NCI-H2196 treated with DMSO at 0.1 percent for 48 hours (cell line): ENCODE measurements at regions not wholly inside any gene's neighbourhood (a gene's known extent, or its start where the extent isn't known, plus 50 kb on each side); places are given as distances from the start of the nearest gene placed in this dataset.

Experiments used
- DNase-seq: peaks from one replicate; lab custom pipeline; 2025; ENCODE audit not compliant: unreplicated experiment; lab: John Stamatoyannopoulos, UW

DNA sequence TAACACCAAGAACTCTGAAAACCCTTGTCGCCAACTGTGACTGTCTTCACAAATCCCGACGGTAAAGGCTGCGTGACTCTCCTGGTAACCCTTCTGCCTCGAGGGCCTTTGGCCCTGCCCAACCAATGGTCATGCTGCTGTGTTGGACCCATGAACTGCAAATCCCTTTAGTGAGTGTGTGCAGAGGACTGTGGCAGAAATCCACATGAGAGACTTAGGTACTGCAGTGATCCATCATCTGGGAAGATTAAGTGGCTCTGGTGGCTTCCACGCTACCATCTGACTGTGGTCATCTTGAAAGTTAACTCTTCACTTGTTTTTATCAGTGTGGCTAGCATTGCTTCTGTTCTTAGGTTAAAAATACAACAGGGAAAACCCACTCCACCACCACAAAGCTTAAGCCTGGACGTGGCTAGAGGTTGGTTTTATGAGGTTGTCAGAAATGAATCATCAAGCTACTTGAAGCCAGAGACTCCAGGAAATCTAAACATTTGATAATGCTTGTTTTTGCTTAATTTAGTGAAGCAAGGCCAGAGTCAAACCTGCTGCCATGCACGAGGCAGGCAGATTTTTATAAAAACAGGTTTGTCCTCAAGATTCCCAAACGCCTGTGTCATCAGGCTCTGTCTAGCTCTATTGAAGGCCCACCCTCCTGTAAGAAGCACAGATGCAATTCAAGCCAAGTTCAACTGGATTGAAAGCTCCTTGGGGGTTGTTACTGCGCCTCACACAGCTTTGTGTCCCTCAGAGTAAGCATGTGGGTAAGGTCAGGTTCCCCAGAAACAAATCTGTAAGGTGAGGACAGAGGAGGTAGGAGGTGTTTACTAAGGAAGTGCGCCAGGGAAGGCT is 52.7 kb upstream of the ERCC6L2 start:
- DNase-seq: no peak

DNA sequence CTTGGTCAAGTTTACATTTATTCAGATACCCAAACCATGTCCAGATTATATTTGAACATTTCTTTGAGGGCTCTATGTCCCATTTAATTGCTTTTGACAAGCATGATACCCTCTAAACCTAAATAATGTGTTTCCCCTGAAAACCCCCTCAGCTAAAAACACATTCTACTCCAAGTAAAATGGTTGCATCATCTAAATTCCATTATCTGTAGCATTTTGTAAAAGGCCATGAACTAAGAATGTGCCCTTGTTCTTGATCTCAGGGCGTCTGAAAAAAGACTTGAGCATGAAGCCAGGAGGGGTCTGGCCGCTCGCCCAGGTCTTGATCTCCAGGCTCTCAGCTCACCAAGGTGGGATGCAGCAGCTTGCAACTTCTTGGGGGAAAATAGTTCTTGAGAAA is 53.5 kb upstream of the ERCC6L2 start:
- no peak for DNase-seq

DNA sequence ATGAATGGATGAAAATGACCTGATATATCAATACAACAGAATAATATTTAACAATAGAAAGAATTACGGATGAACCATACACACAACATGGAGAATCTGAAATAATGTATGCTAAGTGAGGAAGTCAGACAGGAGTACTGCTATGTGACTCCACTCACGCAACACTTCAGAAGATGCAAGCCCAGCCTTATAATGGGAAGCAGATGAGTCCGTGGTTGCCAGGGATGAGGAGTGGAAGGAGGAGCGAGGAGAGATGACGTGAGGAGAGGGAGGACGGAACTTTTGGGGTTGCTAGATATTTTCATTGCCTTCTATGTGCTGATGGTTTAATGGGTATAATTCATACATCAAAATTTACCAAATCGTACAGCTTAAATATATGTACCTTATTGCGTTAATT is 55.4 kb upstream of the ERCC6L2 start:
- no peak for DNase-seq

DNA sequence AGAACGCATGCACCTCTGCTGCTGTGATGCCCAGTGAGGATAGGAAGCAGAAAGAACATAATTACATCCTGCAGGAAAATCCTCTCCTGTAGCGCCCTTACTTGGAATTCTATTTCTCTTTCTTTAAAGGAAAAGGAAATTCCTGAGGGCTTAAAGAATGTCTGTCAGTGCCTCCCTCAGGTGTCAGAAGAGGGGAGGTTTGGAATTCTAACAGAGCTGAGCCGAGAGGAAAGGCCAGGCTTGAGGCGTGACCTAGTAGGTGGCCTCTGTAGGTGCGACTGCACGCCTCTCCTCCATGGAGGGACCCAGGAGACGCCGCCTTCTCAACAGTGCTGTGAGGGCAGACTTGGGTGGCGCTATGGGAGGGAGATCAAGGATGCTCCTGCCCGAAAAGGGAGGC is 55.9 kb upstream of the ERCC6L2 start:
- no peak for DNase-seq

DNA sequence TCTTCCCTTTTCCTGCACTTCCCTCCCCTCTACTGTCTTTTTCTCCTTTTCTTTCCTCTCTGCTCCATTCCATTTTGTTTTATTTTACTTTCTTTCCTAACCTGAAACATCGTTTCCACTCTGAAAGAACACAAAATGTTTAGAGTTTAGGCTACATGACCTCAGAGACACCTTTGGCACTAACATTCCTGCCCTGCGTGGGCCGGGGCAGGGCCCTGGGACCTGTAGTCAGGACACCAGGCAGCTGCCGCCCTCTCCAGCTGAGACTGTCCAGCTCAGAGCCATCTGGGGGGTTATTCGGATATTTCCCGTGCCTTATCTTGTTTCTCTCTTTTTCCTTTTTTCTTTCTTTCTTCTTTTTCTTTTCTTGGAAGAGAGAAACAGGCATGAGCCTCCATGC is 58.3 kb upstream of the ERCC6L2 start:
- DNase-seq: no peak

DNA sequence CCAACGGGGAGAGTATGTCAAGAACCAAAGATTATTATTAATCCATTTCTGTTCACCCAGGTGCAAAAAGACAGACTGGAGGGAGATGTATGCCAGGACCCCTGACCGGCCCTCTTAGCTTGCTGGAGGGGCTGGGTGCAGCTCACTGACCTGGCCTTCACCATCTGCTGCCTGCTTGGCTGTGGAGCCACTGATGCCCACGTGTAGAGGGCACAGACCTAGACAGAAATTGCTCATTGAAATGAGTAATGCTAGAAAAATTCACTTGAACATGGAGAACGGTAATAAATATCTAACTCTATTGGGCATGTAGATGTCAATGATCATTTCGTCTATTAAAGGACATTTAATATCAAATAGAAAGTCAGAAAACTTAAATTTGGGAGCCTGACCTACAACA is 58.8 kb upstream of the ERCC6L2 start:
- DNase-seq: no peak

DNA sequence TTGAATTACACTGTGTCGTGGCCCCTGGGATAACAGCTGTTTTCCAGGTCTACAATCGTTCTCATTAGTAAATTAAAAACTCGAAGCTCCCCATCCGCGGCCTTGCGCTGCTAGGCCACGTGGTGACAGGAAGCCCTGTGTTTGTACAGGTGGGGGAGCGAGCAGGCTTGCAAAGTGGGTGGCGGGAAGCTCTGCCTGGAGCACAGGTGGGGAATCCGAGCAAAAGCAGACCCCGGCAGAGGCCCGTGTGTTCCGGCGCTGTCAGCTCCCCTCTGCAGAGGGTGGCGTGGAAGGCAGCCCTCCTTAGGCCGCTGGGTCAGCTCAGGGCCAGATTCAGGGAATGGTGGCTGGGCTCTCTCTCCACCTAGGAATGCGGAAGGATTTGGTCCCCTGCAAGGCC is 59.5 kb upstream of the ERCC6L2 start:
- DNase-seq: no peak

DNA sequence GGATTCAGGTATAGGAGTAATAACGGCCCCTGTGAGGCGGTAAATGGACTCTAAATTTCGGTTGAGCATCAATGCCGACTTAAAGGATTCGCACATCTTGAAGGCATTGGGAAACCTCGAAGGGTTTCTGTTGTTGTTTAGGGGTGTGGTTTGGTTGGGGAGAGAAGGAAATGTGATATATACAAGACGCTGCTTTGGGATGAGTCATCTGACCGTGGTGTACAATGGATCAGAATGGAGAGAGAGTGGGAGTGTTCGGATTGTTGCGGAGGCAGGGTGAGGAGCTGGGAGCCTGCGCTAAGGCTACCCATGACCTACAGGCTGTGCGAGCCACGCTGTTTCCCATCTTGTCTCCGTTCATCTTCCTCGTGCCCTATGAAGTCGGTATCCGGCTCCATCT is 60.4 kb upstream of the ERCC6L2 start:
- no peak for DNase-seq

DNA sequence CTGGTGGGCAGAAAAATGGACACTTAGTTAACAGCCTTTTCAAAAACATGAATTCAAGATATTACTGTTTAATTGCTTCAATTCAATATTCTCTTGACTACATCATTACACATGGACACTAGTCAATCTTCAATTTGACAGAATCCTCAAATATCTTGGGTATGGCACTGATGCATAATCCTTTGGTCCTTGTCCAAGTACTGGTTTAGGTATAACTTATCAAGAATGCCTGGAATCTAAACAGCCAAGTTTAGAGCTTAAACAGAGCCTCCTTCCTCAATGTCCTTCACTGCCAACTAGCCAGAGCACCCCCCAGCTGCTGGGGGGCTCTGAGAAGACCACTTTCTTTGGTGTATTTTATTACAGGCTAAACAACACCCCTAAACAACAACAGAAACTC is 61.6 kb upstream of the ERCC6L2 start:
- DNase-seq: no peak

DNA sequence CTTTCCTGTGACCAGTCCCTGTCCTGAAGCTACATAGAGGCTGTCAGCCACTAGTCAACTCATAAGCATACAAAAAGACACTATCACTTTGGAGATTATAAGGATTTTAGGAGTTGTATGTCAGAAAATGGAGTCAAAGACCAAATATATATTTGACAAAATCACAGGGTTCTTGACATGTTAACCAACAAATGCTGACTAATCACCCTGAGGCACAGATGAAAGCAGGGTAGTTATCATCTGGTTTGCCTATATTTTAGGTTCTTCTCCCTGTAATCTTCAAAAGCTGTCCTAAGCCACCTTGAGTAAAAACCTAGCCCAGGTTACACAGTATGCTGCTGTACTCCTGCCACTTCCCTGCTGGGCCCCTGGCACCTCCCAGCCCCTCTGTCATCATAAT is 64.7 kb upstream of the ERCC6L2 start:
- DNase-seq: no peak

DNA sequence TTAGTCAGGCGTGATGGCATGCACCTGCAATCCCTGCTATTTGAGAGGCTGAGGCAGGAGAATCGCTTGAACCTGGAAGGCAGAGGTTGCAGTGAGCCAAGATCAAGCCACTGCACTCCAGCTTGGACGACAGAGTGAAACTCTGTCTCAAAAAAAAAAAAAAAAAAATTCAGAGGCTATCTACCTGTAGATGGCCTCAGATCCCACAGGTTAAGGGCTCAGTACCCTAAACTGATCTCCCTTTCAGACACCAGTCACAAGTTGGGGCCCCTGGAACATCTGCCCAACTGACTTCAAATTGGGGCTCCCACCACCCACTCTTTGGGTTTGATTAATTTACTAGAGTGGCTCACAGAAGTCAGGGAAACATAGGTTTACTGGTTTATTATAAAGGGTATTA is 65.4 kb upstream of the ERCC6L2 start:
- DNase-seq: no peak

DNA sequence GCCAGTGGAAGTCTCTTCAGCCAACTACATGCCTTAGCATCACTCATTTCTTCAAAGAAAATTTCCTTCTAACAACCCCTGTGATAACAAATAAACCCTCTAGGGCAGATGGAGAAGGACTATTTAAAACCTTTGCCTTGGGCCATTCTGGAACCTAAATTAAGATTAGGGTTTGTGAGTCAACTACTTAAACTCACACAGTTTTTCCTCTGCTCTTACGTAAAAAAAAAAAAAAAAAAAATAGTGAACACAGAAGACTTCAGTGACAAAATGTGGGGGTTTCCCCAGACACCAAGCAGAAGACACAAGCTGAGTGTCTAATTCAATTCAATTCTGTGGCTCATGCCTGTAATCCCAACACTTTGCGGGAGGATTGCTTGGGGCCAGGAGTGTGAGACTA is 65.8 kb upstream of the ERCC6L2 start:
- no peak for DNase-seq

DNA sequence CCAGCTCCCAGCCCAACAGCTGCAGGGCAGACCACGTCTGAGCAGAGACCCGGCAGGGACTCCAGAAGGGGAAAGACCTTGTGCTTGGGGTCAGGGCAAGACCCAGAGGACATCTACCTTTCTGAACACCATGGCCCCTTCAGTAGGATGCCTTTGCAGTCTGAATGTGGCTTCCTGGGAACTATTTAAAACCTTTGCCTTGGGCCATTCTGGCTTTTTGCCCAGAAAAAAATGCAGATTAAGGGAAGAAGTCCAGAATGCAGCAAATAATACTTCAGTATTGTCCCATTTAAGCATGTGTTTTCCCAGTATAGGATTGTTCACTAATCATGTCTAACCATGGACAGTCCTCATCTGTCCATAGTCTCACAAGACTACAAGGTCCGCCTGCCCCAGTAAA is 67.5 kb upstream of the ERCC6L2 start:
- DNase-seq: no peak

DNA sequence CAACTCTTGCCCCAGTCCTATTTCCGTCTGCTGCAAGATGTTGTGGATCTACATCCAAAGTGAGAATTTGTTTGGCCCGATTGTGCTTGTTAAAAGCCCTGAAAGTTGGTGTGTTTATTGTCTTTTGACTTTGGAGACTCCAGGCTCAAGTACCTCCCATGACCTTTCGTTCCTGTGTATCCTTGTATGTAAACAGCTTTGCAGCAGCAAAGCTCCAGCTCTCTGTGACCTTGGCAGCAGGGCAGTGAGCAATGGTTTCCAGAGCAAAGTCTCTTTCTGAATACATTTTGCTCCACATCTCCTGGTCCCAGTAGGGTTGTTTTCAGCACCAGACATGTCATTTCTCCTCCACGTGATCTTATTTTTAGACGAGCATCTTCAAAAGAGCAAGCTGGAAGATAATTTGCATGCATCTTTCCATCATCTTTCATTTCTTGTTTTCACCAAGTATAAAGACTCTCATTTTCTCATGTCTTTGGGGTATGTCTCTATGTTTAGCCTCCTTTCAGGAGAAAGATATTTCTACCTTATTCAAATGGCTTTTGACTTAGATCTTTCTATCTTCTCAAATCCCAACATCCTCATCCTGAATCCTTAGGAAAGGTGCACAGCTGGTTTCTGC is 68.1 kb upstream of the ERCC6L2 start:
- DNase-seq: no peak

DNA sequence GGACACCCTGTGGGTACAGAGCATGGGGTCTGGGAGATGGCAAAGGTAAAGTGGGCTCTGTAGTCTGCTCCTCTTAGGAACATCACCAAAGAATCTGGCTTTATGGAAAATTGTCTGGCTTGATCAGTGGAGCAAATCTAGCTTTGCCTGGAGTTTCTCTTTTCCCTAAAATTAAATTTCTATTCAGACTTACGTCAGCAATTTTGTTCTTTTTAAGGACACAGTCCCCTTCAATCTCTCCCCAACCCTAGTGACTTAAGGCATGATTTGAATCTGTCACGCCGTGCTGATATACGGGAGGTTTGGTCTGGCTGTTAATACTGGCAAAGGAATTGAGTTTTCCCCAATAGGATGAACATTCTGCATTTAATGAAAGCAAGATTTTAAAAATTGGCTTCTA is 72.3 kb upstream of the ERCC6L2 start:
- no peak for DNase-seq

DNA sequence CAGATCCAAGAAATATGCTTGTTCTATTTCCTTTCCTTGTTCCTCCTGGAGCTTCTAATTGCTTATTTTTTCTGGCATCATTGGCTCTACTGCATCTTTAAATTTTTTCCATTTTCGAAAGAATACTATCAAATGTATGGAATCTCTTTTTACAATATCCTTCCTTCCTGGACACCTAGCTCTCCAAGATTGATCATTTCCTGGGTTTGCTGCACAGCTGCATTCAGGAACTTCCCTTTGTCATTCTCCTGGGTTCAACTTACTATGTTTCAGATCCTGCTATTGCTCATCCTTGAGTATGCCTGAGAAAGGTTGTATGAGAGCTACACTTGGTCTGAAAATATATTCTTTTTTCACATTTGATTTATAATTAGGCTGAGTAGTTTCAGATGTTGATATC is 73.7 kb upstream of the ERCC6L2 start:
- no peak for DNase-seq

DNA sequence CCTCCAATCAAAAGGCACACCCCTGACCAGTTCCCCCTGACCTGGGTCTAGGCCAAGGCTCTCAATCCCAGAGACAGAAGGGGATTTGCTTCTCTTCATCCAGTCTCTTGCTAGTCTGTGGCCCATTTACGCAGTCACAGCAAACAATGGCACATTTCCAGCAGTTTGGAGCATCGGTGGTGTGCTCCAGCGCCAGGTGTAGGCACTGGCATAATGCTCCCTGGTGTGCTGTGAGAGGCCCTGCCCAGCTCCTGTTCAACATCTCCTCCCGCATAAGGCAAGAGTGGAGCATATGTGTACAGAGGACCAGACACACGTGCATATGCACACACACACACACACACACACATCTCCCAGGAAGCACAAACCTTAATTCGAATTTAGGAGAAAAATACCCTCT is 79.5 kb upstream of the ERCC6L2 start:
- DNase-seq: peak; percentile 68

DNA sequence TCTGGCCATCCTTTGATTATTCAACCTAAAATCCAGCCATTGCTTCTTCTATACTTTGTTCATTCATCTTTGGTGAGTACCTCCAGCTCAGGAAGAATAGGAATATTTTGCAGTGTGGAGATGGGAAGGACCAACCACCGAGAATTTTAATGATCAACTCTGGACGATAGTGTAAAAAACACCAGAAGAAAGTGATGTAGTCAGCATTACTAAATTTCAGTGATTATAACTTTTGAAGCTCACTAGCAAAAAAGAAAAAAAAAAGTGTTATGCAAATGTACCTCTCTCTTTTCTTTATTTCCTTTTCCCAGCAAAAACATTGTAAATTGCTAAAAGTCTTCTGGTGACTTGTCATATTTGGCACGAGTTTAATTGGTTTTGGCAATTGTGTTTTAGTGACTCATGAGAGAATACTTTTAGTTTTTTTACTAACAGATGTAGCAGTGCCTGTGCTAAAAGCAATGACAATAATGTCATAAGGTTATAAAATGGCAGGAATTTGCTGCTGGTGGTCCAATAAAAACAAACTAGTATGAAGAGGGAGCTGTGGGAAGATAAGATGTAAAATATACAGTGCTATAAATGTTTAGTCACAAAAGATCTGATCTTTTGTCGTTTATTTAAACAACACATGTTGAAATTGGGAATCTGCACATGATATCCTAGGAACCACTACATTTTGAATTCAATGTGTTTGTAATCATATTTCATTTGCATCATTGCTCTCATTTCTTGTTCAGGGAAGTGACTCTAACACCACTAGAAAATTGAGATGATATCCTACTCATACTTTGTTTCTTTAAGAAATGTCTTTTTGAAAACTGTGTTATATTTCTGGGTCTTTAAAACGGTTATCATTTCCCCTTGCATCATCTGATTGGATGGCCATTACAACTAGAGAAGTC is 81.3 kb upstream of the ERCC6L2 start:
- no peak for DNase-seq

DNA sequence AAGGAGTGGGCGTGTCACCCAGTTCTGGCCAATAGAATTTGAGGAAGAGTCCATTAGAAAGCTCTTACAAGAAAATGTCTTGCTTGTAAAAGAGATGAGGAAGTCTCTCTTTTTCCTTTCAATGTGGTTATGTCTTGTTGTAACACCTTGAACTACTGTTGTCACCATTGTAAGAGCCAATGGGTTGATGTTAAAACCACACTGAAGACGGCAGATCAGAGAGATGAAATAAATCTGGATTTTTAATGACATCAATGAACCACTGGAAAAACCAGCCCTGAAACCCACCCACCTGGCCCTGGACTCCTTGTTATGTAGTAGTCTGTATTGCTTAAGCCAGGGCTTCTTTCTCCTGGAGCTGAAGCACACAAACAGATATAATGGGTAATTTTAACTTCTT is 83.8 kb upstream of the ERCC6L2 start:
- no peak for DNase-seq

DNA sequence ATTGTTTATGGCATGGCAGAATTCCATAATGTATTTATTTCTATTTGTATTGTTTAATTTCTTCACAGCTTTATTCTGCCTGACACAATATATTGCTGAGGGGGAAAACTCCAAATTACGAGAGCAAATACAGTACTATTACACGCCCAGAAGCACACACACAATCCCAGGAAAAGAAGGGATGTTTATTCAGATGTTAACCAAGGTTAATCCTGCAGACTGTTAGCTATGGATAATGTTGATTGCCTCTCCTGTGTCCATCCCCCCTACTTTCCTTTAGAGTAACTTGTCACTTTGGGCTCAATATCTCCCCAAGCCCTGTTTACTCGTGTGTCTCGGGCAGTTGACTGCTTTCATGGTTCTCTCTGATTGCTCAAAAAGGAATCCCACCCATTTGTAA is 84.2 kb upstream of the ERCC6L2 start:
- DNase-seq: no peak

DNA sequence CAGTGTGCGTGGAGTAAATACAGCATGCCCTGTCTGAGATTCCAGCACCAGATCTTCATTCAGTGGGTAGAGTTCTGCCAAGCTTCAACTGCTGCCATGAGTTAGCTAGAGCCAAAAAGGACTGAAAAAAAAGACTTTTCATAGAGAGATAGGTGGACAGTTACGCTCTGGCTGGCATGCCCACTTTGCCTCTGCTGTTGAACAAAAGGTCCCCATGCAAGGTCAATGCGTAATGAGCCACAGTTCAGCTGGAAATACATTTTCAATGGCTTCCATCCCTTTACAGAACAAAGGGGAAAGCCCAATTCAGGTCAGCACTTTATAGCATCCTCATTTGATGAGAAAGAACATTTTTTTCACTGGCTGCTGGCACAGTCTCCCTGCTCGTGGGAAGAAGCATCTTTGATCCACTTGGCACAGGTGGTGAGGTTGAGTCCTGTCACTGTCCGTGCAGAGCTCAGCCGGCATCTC is 86.9 kb upstream of the ERCC6L2 start:
- no peak for DNase-seq

DNA sequence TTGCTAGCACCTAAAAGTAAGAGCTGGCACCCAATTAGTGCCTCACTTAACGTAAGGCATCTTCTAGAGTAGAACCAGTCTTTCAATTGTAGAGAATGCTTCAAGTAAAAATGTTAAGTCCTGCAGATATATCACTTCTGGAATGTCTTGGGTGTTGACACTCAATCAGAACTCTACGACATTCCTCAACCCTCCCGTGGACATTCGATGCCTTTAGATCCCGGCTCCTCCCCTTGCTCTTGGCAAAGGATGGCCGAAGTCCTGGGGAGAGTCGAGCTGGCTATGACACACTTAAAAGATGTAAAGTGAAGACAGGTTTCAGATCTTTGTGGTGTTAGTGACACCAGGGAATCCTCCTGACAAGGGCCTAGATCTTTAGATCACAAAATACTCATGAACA is 87.5 kb upstream of the ERCC6L2 start:
- no peak for DNase-seq
